ENCODE measurements at regions not wholly inside any gene's neighbourhood (a gene's known extent, or its start where the extent isn't known, plus 50 kb on each side); places are given as distances from the start of the nearest gene placed in this dataset.

DNA sequence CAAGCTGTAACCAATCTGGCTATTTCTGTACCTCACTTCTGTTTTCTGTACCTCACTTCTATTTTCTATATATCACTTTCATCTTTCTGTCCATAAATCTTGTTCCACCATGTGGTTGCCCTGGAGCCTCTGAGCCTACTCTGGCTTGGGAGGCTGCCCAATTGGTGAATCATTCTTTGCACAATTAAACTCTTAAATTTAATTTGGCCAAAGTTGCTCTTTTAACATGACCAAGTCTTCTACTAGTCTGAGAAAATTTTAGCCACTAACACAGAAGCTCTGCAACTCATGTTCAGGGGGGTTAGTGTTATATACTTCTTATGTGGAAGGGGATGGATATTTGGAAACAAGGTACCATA, 503.5 kb downstream of the KIF20B start:
- TF ChIP-seq POLR2AphosphoS5 (IDR thresholded peaks at IDR 0.05) (no peak), EP300 (IDR thresholded peaks at IDR 0.05) (no peak)
- TF ChIP-seq, protein P1, sequence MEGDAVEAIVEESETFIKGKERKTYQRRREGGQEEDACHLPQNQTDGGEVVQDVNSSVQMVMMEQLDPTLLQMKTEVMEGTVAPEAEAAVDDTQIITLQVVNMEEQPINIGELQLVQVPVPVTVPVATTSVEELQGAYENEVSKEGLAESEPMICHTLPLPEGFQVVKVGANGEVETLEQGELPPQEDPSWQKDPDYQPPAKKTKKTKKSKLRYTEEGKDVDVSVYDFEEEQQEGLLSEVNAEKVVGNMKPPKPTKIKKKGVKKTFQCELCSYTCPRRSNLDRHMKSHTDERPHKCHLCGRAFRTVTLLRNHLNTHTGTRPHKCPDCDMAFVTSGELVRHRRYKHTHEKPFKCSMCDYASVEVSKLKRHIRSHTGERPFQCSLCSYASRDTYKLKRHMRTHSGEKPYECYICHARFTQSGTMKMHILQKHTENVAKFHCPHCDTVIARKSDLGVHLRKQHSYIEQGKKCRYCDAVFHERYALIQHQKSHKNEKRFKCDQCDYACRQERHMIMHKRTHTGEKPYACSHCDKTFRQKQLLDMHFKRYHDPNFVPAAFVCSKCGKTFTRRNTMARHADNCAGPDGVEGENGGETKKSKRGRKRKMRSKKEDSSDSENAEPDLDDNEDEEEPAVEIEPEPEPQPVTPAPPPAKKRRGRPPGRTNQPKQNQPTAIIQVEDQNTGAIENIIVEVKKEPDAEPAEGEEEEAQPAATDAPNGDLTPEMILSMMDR (IDR thresholded peaks at IDR 0.05), result no peak

Measured in esophagus muscularis mucosa (tissue), 4 donors.